BJ (cell line): ENCODE measurements at regions not wholly inside any gene's neighbourhood (a gene's known extent, or its start where the extent isn't known, plus 50 kb on each side); places are given as distances from the start of the nearest gene placed in this dataset.

Source experiments
- CTCF ChIA-PET: fragments of 350-600 bp; formaldehyde crosslinking; extraction: SDS; loops from one replicate; lab custom pipeline; 2021; ENCODE audit warnings: antibody characterized with exemption, inconsistent platforms; lab: Yijun Ruan, JAX
- POLR2A ChIA-PET: fragments of 300-600 bp; sonication (Branson Sonifier 250); formaldehyde crosslinking; extraction: SDS; loops from one replicate; lab custom pipeline; 2021; ENCODE audit warnings: antibody characterized with exemption; lab: Charles Lee
- DNase-seq: peaks from one replicate; pipeline ENCODE4 v3.0.0-alpha.2; 2011; ENCODE audit warnings: low read depth
- H3K27me3 ChIP-seq: 2 replicates; pipeline ENCODE4 v1.6.0; 2011; ENCODE audit warnings: low read length; ENCODE audit not compliant: control insufficient read depth, insufficient read depth
- H3K36me3 ChIP-seq: 2 replicates; pipeline ENCODE4 v1.5.1; 2011; ENCODE audit warnings: low read length; ENCODE audit not compliant: control insufficient read depth, insufficient read depth
- H3K4me3 ChIP-seq: 2 replicates; pipeline ENCODE4 v1.5.1; 2011; ENCODE audit warnings: low read depth, mild to moderate bottlenecking, control low read depth, low read length
- CTCF ChIP-seq: IDR thresholded peaks from 2 replicates; pipeline ENCODE4 v1.5.1; 2011; ENCODE audit warnings: low read depth, mild to moderate bottlenecking, control low read depth, inconsistent platforms, low read length, moderate library complexity; ENCODE audit not compliant: insufficient read depth

- ChIA-PET CTCF (interaction anchor here (1.6 kb wide), 1 partner anchor 23 kb away, joined by 3 read pairs; no protein-coding TSS in a partner anchor), POLR2A (interaction anchor here (0.6 kb wide), 1 partner anchor 11 kb away, joined by 3 read pairs; no protein-coding TSS in a partner anchor)
- H3K4me3 ChIP-seq = no peak overlapping the region
- no peak for DNase-seq
- H3K27me3 ChIP-seq = no peaks in the 10 kb centered on the region
- H3K36me3 ChIP-seq = no peaks in the 10 kb centered on the region
- no peak for TF ChIP-seq CTCF
Observed at GRCh38 chr20:4445784-4446183, 196.7 kb upstream of the ADRA1D start.

GRCh38 chr20:4445331-4445730, 196.2 kb upstream of the ADRA1D start:
- CTCF ChIA-PET = interaction anchor here (1.6 kb wide), 1 partner anchor 23 kb away, joined by 3 read pairs; no protein-coding TSS in a partner anchor
- Histone ChIP-seq H3K4me3 (no peak overlapping the region), H3K36me3 (no peaks in the 10 kb centered on the region), H3K27me3 (no peaks in the 10 kb centered on the region)
- no peak for DNase-seq
- TF ChIP-seq CTCF = no peak
- POLR2A ChIA-PET = no interaction called here

- TF ChIP-seq CTCF = no peak
- CTCF ChIA-PET = no interaction called here
- Histone ChIP-seq H3K36me3 (no peaks in the 10 kb centered on the region), H3K4me3 (no peak overlapping the region), H3K27me3 (no peaks in the 10 kb centered on the region)
- POLR2A ChIA-PET = no interaction called here
- peak; percentile 35 for DNase-seq
Observed at GRCh38 chr20:4444404-4444803, 195.3 kb upstream of the ADRA1D start.

- POLR2A ChIA-PET = no interaction called here
- no peak for DNase-seq
- no peak for TF ChIP-seq CTCF
- CTCF ChIA-PET = no interaction called here
- no peaks in the 10 kb centered on the region for H3K36me3 ChIP-seq
- no peaks in the 10 kb centered on the region for H3K27me3 ChIP-seq
- H3K4me3 ChIP-seq = no peak overlapping the region
Observed at GRCh38 chr20:4443016-4443415, 193.9 kb upstream of the ADRA1D start.

- TF ChIP-seq CTCF = no peak
- H3K36me3 ChIP-seq = no peaks in the 10 kb centered on the region
- no peaks in the 10 kb centered on the region for H3K27me3 ChIP-seq
- CTCF ChIA-PET = interaction anchor here (1.2 kb wide), 1 partner anchor 8 kb away, joined by 3 read pairs; no protein-coding TSS in a partner anchor
- POLR2A ChIA-PET = no interaction called here
- DNase-seq = no peak
- no peak overlapping the region for H3K4me3 ChIP-seq
Observed at GRCh38 chr20:4441871-4442270, 192.8 kb upstream of the ADRA1D start.
